Tibial nerve (tissue), 4 donors: ENCODE measurements at regions not wholly inside any gene's neighbourhood (a gene's known extent, or its start where the extent isn't known, plus 50 kb on each side); places are given as distances from the start of the nearest gene placed in this dataset.

Experiments used
- EP300 ChIP-seq, 2 donors: sonication (generic); formaldehyde crosslinking; IDR thresholded peaks; one replicate each; pipeline ENCODE4 v1.6.1; 2017; ENCODE audit warnings: antibody characterized with exemption in 2 of 2, mild to moderate bottlenecking in 1 of 2
- POLR2A ChIP-seq, 2 donors: fragments of 450-650 bp; IDR thresholded peaks; one replicate each; pipeline ENCODE4 v1.6.1; 2017; ENCODE audit warnings: antibody characterized with exemption in 2 of 2, mild to moderate bottlenecking in 2 of 2, moderate library complexity in 2 of 2
- TF ChIP-seq, protein P1 (sequence below), 5 experiments: fragments of 200-600 bp in 3 of 5; fragments of 450-650 bp in 2 of 5; sonication (generic) in 3 of 5; IDR thresholded peaks; one replicate each; pipeline ENCODE4 v1.5.1; 2016 to 2019; ENCODE audit warnings: antibody characterized with exemption in 5 of 5, mild to moderate bottlenecking in 3 of 5, moderate library complexity in 2 of 5

DNA sequence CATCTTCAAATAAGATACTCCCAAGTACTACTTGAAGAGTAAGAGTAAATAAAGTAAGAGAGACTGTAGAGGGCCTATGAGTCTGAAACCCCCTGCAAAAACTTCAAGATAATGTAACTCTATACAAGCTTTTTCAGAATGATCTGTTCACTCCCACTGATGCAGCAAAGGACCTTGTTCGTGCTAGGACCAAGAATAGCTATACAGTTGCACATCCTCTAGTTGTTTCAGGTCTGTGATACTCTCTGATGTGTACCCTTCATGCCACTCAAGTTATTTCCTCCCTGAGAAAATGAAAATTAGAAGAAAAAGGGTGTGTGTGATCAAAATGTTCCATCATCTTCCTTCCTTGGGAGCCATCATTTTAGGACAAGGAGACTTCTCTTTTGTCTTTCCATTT, 204.4 kb downstream of the ALX1 start:
- TF ChIP-seq, protein P1, sequence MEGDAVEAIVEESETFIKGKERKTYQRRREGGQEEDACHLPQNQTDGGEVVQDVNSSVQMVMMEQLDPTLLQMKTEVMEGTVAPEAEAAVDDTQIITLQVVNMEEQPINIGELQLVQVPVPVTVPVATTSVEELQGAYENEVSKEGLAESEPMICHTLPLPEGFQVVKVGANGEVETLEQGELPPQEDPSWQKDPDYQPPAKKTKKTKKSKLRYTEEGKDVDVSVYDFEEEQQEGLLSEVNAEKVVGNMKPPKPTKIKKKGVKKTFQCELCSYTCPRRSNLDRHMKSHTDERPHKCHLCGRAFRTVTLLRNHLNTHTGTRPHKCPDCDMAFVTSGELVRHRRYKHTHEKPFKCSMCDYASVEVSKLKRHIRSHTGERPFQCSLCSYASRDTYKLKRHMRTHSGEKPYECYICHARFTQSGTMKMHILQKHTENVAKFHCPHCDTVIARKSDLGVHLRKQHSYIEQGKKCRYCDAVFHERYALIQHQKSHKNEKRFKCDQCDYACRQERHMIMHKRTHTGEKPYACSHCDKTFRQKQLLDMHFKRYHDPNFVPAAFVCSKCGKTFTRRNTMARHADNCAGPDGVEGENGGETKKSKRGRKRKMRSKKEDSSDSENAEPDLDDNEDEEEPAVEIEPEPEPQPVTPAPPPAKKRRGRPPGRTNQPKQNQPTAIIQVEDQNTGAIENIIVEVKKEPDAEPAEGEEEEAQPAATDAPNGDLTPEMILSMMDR (IDR thresholded peaks at IDR 0.05) = no peak
- no peak for TF ChIP-seq POLR2A (IDR thresholded peaks at IDR 0.05)
- TF ChIP-seq EP300 (IDR thresholded peaks at IDR 0.05) = no peak
